CD14-positive monocyte (primary cell): ENCODE measurements at regions not wholly inside any gene's neighbourhood (a gene's known extent, or its start where the extent isn't known, plus 50 kb on each side); places are given as distances from the start of the nearest gene placed in this dataset.

Source experiments
- DNase-seq, 3 donors: peaks; one replicate each; pipeline ENCODE4 v3.0.0-alpha.2; 2011 to 2022
- H2AFZ ChIP-seq: 2 replicates; pipeline ENCODE4 v1.6.0; 2012; ENCODE audit warnings: mild to moderate bottlenecking, low read depth, low read length, inconsistent platforms; ENCODE audit not compliant: insufficient read depth, poor library complexity, severe bottlenecking
- H3K27ac ChIP-seq, 2 donors: 1 replicate in 1 of 2; 2 replicates in 1 of 2; pipeline ENCODE4 v1.5.1; 2012 to 2013; ENCODE audit warnings: low read length in 2 of 2, control low read depth in 1 of 2, inconsistent platforms in 1 of 2, low read depth in 1 of 2, mild to moderate bottlenecking in 1 of 2
- H3K27me3 ChIP-seq, 2 donors: one replicate each; pipeline versions ENCODE4 v1.6.0 to v1.6.1; 2011 to 2013; ENCODE audit warnings: low read length in 2 of 2; ENCODE audit not compliant: control insufficient read depth in 2 of 2, insufficient read depth in 2 of 2
- H3K36me3 ChIP-seq, 2 donors: replicated peaks in 1 of 2; 1 replicate in 1 of 2; 2 replicates in 1 of 2; pipeline versions ENCODE4 v1.5.1 to v1.6.1; 2012 to 2013; ENCODE audit warnings: low read length in 2 of 2, control low read depth in 1 of 2, inconsistent platforms in 1 of 2, mild to moderate bottlenecking in 1 of 2; ENCODE audit not compliant: insufficient read depth in 2 of 2, control insufficient read depth in 1 of 2
- H3K4me1 ChIP-seq, 2 donors: 1 replicate in 1 of 2; 2 replicates in 1 of 2; pipeline versions ENCODE4 v1.5.1 to v1.6.1; 2012 to 2013; ENCODE audit warnings: low read length in 2 of 2, control low read depth in 1 of 2, inconsistent platforms in 1 of 2, mild to moderate bottlenecking in 1 of 2, moderate library complexity in 1 of 2; ENCODE audit not compliant: insufficient read depth in 2 of 2, control insufficient read depth in 1 of 2
- H3K4me2 ChIP-seq: replicated peaks from 2 replicates; pipeline ENCODE3; 2012; ENCODE audit warnings: low read length, moderate library complexity, mild to moderate bottlenecking; ENCODE audit not compliant: poor library complexity, severe bottlenecking; ENCODE audit errors: extremely low read depth
- H3K4me3 ChIP-seq, 3 experiments: fragments of 200-600 bp in 1 of 3; sonication (generic) in 1 of 3; replicated peaks in 1 of 3; 1 replicate in 2 of 3; 2 replicates in 1 of 3; pipeline ENCODE4 v1.5.1; 2011 to 2013; ENCODE audit warnings: low read length in 3 of 3, mild to moderate bottlenecking in 3 of 3, control low read depth in 2 of 3, low read depth in 2 of 3, inconsistent platforms in 1 of 3, moderate library complexity in 1 of 3
- H3K79me2 ChIP-seq: 2 replicates; pipeline ENCODE4 v1.6.0; 2012; ENCODE audit warnings: mild to moderate bottlenecking, control low read depth, inconsistent platforms, low read length, moderate library complexity; ENCODE audit not compliant: insufficient read depth
- H3K9ac ChIP-seq: 2 replicates; pipeline ENCODE4 v1.6.0; 2017; ENCODE audit warnings: low read length, mild to moderate bottlenecking; ENCODE audit not compliant: insufficient read depth, poor library complexity, severe bottlenecking
- H3K9me3 ChIP-seq, 2 donors: replicated peaks in 1 of 2; 1 replicate in 1 of 2; 2 replicates in 1 of 2; pipeline versions ENCODE4 v1.5.1 to v1.6.1; 2012 to 2013; ENCODE audit warnings: low read length in 2 of 2, control low read depth in 1 of 2; ENCODE audit not compliant: control insufficient read depth in 1 of 2, insufficient read depth in 1 of 2
- H4K20me1 ChIP-seq: 2 replicates; pipeline ENCODE4 v1.6.0; 2012; ENCODE audit warnings: mild to moderate bottlenecking, low read length, control low read depth, moderate library complexity; ENCODE audit not compliant: insufficient read depth
- H3K27ac Mint-ChIP-seq, 7 donors: one replicate each; pipeline ENCODE4 v1.8.0; 2020; ENCODE audit warnings: mild to moderate bottlenecking in 7 of 7, mixed read lengths in 7 of 7, moderate library complexity in 6 of 7, inconsistent platforms in 2 of 7
- H3K27me3 Mint-ChIP-seq, 3 donors: one replicate each; pipeline ENCODE4 v1.8.0; 2021 to 2022; ENCODE audit warnings: low read depth in 3 of 3, mild to moderate bottlenecking in 3 of 3, mixed read lengths in 3 of 3, moderate library complexity in 3 of 3, inconsistent platforms in 1 of 3
- H3K36me3 Mint-ChIP-seq, 2 donors: one replicate each; pipeline ENCODE4 v1.8.0; 2020; ENCODE audit warnings: mixed read lengths in 2 of 2, inconsistent platforms in 1 of 2, mild to moderate bottlenecking in 1 of 2
- H3K4me1 Mint-ChIP-seq: one replicate; pipeline ENCODE4 v1.8.0; 2020; ENCODE audit warnings: mild to moderate bottlenecking, mixed read lengths
- H3K4me3 Mint-ChIP-seq, 2 donors: one replicate each; pipeline ENCODE4 v1.8.0; 2020; ENCODE audit warnings: mild to moderate bottlenecking in 2 of 2, mixed read lengths in 2 of 2, moderate library complexity in 1 of 2
- H3K9me3 Mint-ChIP-seq, 7 donors: one replicate each; pipeline ENCODE4 v1.8.0; 2020 to 2022; ENCODE audit warnings: mixed read lengths in 7 of 7, mild to moderate bottlenecking in 6 of 7, moderate library complexity in 6 of 7, inconsistent platforms in 2 of 7
- WGBS: methylation state at CpG from one replicate; pipeline ENCODE4 v1.1.5; 2013; ENCODE audit warnings: missing lambda C conversion rate; ENCODE audit not compliant: insufficient coverage; 5-methylcytosine and 5-hydroxymethylcytosine counted together
- intact Hi-C, 2 donors: fragments of 100-400 bp; cut with micrococcal nuclease; formaldehyde crosslinking; loops; one replicate each; pipeline versions ENCODE4 v1.15.0 to v1.15.1; 2023
- TF ChIP-seq, protein P1 (sequence below): fragments of 200-600 bp; IDR thresholded peaks from one replicate; pipeline ENCODE4 v1.8.0; 2022; ENCODE audit warnings: antibody characterized with exemption, mild to moderate bottlenecking

DNA sequence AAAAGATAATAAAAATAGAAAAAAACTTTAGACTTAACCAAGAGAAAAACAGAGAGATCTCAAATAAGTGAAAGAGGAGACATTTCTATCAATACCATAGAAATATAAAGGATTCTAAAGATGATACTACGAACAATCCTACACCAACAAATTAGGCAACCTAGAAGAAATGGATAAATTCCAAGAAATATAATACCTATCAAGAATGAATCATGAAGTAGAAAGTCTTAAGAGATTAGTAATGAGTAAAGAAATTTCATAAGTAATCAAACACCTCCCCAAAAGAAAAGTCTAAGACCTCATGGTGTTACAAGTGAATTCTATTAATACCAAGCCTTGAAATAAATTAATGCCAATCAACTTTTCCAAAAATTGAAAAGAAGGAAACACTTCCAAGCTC is 1584.5 kb upstream of the MIR17HG start:
- intact Hi-C loops = no loop called here
- Histone ChIP-seq H3K9me3 (peaks cover 0 to 4% of the 10 kb centered on the region in 2 donors), H4K20me1 (no peaks in the 10 kb centered on the region), H3K4me2 (no peak overlapping the region), H3K9ac (no peak overlapping the region), H3K4me3 (no peak overlapping the region), H3K27ac (no peak overlapping the region), H3K79me2 (no peaks in the 10 kb centered on the region), H3K4me1 (no peaks in the 10 kb centered on the region), H2AFZ (no peak overlapping the region), H3K36me3 (no peaks in the 10 kb centered on the region), H3K27me3 (no peaks in the 10 kb centered on the region)
- Mint-ChIP-seq H3K4me1 (no peaks in the 10 kb centered on the region), H3K36me3 (no peaks in the 10 kb centered on the region), H3K4me3 (no peak overlapping the region), H3K27ac (no peak overlapping the region), H3K9me3 (peaks cover 2 to 5% (median 3%) of the 10 kb centered on the region in 7 donors), H3K27me3 (peaks cover 0 to 3% (median 0%) of the 10 kb centered on the region in 3 donors)
- no CpG with 5 or more reads among the region's 1 CpG for WGBS
- no peak for DNase-seq
- TF ChIP-seq, protein P1, sequence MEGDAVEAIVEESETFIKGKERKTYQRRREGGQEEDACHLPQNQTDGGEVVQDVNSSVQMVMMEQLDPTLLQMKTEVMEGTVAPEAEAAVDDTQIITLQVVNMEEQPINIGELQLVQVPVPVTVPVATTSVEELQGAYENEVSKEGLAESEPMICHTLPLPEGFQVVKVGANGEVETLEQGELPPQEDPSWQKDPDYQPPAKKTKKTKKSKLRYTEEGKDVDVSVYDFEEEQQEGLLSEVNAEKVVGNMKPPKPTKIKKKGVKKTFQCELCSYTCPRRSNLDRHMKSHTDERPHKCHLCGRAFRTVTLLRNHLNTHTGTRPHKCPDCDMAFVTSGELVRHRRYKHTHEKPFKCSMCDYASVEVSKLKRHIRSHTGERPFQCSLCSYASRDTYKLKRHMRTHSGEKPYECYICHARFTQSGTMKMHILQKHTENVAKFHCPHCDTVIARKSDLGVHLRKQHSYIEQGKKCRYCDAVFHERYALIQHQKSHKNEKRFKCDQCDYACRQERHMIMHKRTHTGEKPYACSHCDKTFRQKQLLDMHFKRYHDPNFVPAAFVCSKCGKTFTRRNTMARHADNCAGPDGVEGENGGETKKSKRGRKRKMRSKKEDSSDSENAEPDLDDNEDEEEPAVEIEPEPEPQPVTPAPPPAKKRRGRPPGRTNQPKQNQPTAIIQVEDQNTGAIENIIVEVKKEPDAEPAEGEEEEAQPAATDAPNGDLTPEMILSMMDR = no peak

DNA sequence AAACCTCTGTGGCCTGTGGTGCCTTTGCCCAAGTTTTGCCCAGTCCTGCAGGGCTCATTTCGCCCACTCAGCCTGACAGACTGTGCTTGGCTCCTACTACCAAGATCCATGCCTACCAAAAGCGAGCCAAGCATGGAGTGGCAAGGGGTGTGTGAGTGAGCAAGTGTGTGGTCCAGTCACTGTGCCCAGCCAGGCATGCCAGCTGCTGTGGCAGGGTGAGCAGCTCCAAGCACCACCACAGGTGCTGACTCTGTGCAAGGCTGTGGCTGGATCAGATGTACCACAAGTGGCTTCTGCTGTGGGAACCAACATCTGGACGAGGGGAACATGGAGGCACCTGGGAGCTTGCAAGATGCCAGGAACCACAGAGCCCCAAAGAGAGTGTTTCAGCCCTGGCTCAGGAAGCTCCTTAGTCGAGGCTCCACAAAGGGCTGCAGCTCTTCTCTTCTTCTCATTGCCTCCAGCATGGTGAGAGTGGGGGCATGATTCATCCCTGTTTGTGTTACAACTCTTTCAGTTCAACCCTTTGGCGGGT is 1564.2 kb upstream of the MIR17HG start:
- no peaks in the 10 kb centered on the region for H3K36me3 ChIP-seq
- H3K4me3 ChIP-seq = no peak overlapping the region
- Mint-ChIP-seq H3K27me3 (no peaks in the 10 kb centered on the region), H3K27ac (no peak overlapping the region), H3K9me3 (peaks cover 9 to 29% (median 14%) of the 10 kb centered on the region in 7 donors), H3K4me3 (no peak overlapping the region), H3K4me1 (no peaks in the 10 kb centered on the region), H3K36me3 (no peaks in the 10 kb centered on the region)
- TF ChIP-seq, protein P1 = no peak
- H3K9ac ChIP-seq = no peak overlapping the region
- peaks cover 17 to 30% of the 10 kb centered on the region in 2 donors for H3K9me3 ChIP-seq
- no peaks in the 10 kb centered on the region for H3K27me3 ChIP-seq
- H4K20me1 ChIP-seq = no peaks in the 10 kb centered on the region
- H3K27ac ChIP-seq = no peak overlapping the region
- no peak overlapping the region for H2AFZ ChIP-seq
- H3K4me2 ChIP-seq = no peak overlapping the region
- no peaks in the 10 kb centered on the region for H3K79me2 ChIP-seq
- no peaks in the 10 kb centered on the region for H3K4me1 ChIP-seq
- intact Hi-C loops = no loop called here
- DNase-seq = no peak
- WGBS = 83% methylated on average over 2 of the region's 5 CpGs
